ENCODE measurements at regions not wholly inside any gene's neighbourhood (a gene's known extent, or its start where the extent isn't known, plus 50 kb on each side); places are given as distances from the start of the nearest gene placed in this dataset.

GRCh38 chr16:17827313-17827712, 356.6 kb upstream of the XYLT1 start:
- no peaks in the 10 kb centered on the region for H3K9me3 Mint-ChIP-seq
- CTCF ChIA-PET: no interaction called here
- POLR2A ChIA-PET: no interaction called here
- H3K36me3 Mint-ChIP-seq: no peaks in the 10 kb centered on the region
- peaks cover 8% of the 10 kb centered on the region for H3K27me3 Mint-ChIP-seq
- no peak overlapping the region for H3K27ac Mint-ChIP-seq
- no peak overlapping the region for H3K4me3 Mint-ChIP-seq
- DNase-seq: no peak
- intact Hi-C loops (cut with micrococcal nuclease): no loop called here
- H3K4me1 Mint-ChIP-seq (ENCODE audit: low read depth): no peaks in the 10 kb centered on the region

GRCh38 chr16:17817943-17818342, 347.2 kb upstream of the XYLT1 start:
- H3K4me3 Mint-ChIP-seq: no peak overlapping the region
- H3K36me3 Mint-ChIP-seq: peaks cover 2% of the 10 kb centered on the region
- peaks cover 16% of the 10 kb centered on the region for H3K9me3 Mint-ChIP-seq
- H3K27ac Mint-ChIP-seq: no peak overlapping the region
- POLR2A ChIA-PET: no interaction called here
- intact Hi-C loops (cut with micrococcal nuclease): no loop called here
- H3K27me3 Mint-ChIP-seq: peaks cover 11% of the 10 kb centered on the region
- H3K4me1 Mint-ChIP-seq (ENCODE audit: low read depth): no peaks in the 10 kb centered on the region
- CTCF ChIA-PET: no interaction called here
- DNase-seq: no peak

- H3K36me3 Mint-ChIP-seq: peaks cover 2% of the 10 kb centered on the region
- ChIA-PET POLR2A (no interaction called here), CTCF (no interaction called here)
- intact Hi-C loops (cut with micrococcal nuclease): no loop called here
- H3K27me3 Mint-ChIP-seq: peaks cover 8% of the 10 kb centered on the region
- H3K27ac Mint-ChIP-seq: no peak overlapping the region
- peaks cover 16% of the 10 kb centered on the region for H3K9me3 Mint-ChIP-seq
- H3K4me1 Mint-ChIP-seq (ENCODE audit: low read depth): no peaks in the 10 kb centered on the region
- no peak overlapping the region for H3K4me3 Mint-ChIP-seq
- DNase-seq: no peak
These were observed 346.5 kb upstream of the XYLT1 start for GRCh38 chr16:17817260-17817659.

GRCh38 chr16:17812771-17813170, 342.0 kb upstream of the XYLT1 start:
- H3K4me3 Mint-ChIP-seq: no peak overlapping the region
- intact Hi-C loops (cut with micrococcal nuclease): no loop called here
- peaks cover 8% of the 10 kb centered on the region for H3K27me3 Mint-ChIP-seq
- no peak for DNase-seq
- ChIA-PET POLR2A (no interaction called here), CTCF (no interaction called here)
- no peak overlapping the region for H3K27ac Mint-ChIP-seq
- peaks cover 2% of the 10 kb centered on the region for H3K36me3 Mint-ChIP-seq
- H3K4me1 Mint-ChIP-seq (ENCODE audit: low read depth): no peaks in the 10 kb centered on the region
- peaks cover 20% of the 10 kb centered on the region for H3K9me3 Mint-ChIP-seq

GRCh38 chr16:17804857-17805256, 334.1 kb upstream of the XYLT1 start:
- ChIA-PET POLR2A (no interaction called here), CTCF (no interaction called here)
- Mint-ChIP-seq H3K36me3 (no peaks in the 10 kb centered on the region), H3K27me3 (peaks cover 9% of the 10 kb centered on the region), H3K9me3 (no peaks in the 10 kb centered on the region), H3K27ac (no peak overlapping the region), H3K4me1 (ENCODE audit: low read depth) (no peaks in the 10 kb centered on the region), H3K4me3 (no peak overlapping the region)
- intact Hi-C loops (cut with micrococcal nuclease): no loop called here
- DNase-seq: no peak

GRCh38 chr16:17803625-17804410, 333.1 kb upstream of the XYLT1 start:
- no peaks in the 10 kb centered on the region for H3K4me1 Mint-ChIP-seq (ENCODE audit: low read depth)
- ChIA-PET CTCF (no interaction called here), POLR2A (no interaction called here)
- DNase-seq: no peak
- H3K4me3 Mint-ChIP-seq: no peak overlapping the region
- H3K9me3 Mint-ChIP-seq: no peaks in the 10 kb centered on the region
- no peak overlapping the region for H3K27ac Mint-ChIP-seq
- peaks cover 9% of the 10 kb centered on the region for H3K27me3 Mint-ChIP-seq
- no peaks in the 10 kb centered on the region for H3K36me3 Mint-ChIP-seq
- intact Hi-C loops (cut with micrococcal nuclease): no loop called here

- Mint-ChIP-seq H3K9me3 (no peaks in the 10 kb centered on the region), H3K4me1 (ENCODE audit: low read depth) (no peaks in the 10 kb centered on the region), H3K27ac (no peak overlapping the region), H3K27me3 (peaks cover 9% of the 10 kb centered on the region), H3K4me3 (no peak overlapping the region), H3K36me3 (no peaks in the 10 kb centered on the region)
- DNase-seq: no peak
- ChIA-PET CTCF (no interaction called here), POLR2A (no interaction called here)
- intact Hi-C loops (cut with micrococcal nuclease): no loop called here
These were observed 331.8 kb upstream of the XYLT1 start for GRCh38 chr16:17802571-17802970.

GRCh38 chr16:17801068-17801467, 330.3 kb upstream of the XYLT1 start:
- CTCF ChIA-PET: no interaction called here
- no peaks in the 10 kb centered on the region for H3K9me3 Mint-ChIP-seq
- H3K36me3 Mint-ChIP-seq: no peaks in the 10 kb centered on the region
- DNase-seq: no peak
- peaks cover 8% of the 10 kb centered on the region for H3K27me3 Mint-ChIP-seq
- H3K4me3 Mint-ChIP-seq: no peak overlapping the region
- no peak overlapping the region for H3K27ac Mint-ChIP-seq
- POLR2A ChIA-PET: no interaction called here
- H3K4me1 Mint-ChIP-seq (ENCODE audit: low read depth): no peaks in the 10 kb centered on the region
- intact Hi-C loops (cut with micrococcal nuclease): no loop called here

GRCh38 chr16:17798716-17799115, 328.0 kb upstream of the XYLT1 start:
- no peaks in the 10 kb centered on the region for H3K4me1 Mint-ChIP-seq (ENCODE audit: low read depth)
- no peak overlapping the region for H3K4me3 Mint-ChIP-seq
- DNase-seq: no peak
- no peak overlapping the region for H3K27ac Mint-ChIP-seq
- H3K36me3 Mint-ChIP-seq: no peaks in the 10 kb centered on the region
- intact Hi-C loops (cut with micrococcal nuclease): no loop called here
- CTCF ChIA-PET: no interaction called here
- H3K27me3 Mint-ChIP-seq: peaks cover 5% of the 10 kb centered on the region
- H3K9me3 Mint-ChIP-seq: no peaks in the 10 kb centered on the region
- POLR2A ChIA-PET: no interaction called here

- Mint-ChIP-seq H3K4me1 (ENCODE audit: low read depth) (no peaks in the 10 kb centered on the region), H3K27ac (no peak overlapping the region), H3K9me3 (peaks cover 4% of the 10 kb centered on the region), H3K27me3 (no peaks in the 10 kb centered on the region), H3K4me3 (no peak overlapping the region), H3K36me3 (no peaks in the 10 kb centered on the region)
- no peak for DNase-seq
- intact Hi-C loops (cut with micrococcal nuclease): no loop called here
- ChIA-PET POLR2A (interaction anchor here (0.7 kb wide), 1 partner anchor 1443 kb away, joined by 5 read pairs; no protein-coding TSS in a partner anchor), CTCF (no interaction called here)
These were observed 322.6 kb upstream of the XYLT1 start for GRCh38 chr16:17793354-17793753.

- no peak overlapping the region for H3K27ac Mint-ChIP-seq
- DNase-seq: no peak
- no peaks in the 10 kb centered on the region for H3K36me3 Mint-ChIP-seq
- ChIA-PET CTCF (no interaction called here), POLR2A (no interaction called here)
- no peaks in the 10 kb centered on the region for H3K9me3 Mint-ChIP-seq
- intact Hi-C loops (cut with micrococcal nuclease): no loop called here
- H3K27me3 Mint-ChIP-seq: peaks cover 4% of the 10 kb centered on the region
- no peaks in the 10 kb centered on the region for H3K4me1 Mint-ChIP-seq (ENCODE audit: low read depth)
- H3K4me3 Mint-ChIP-seq: no peak overlapping the region
These were observed 313.3 kb upstream of the XYLT1 start for GRCh38 chr16:17784073-17784472.

GRCh38 chr16:17780181-17780580, 309.4 kb upstream of the XYLT1 start:
- CTCF ChIA-PET: no interaction called here
- Mint-ChIP-seq H3K9me3 (peaks cover 9% of the 10 kb centered on the region), H3K36me3 (no peaks in the 10 kb centered on the region), H3K4me3 (no peak overlapping the region), H3K4me1 (ENCODE audit: low read depth) (no peaks in the 10 kb centered on the region), H3K27me3 (peaks cover 16% of the 10 kb centered on the region), H3K27ac (no peak overlapping the region)
- intact Hi-C loops (cut with micrococcal nuclease): no loop called here
- POLR2A ChIA-PET: no interaction called here
- DNase-seq: no peak

- ChIA-PET POLR2A (no interaction called here), CTCF (no interaction called here)
- intact Hi-C loops (cut with micrococcal nuclease): no loop called here
- H3K27ac Mint-ChIP-seq: no peak overlapping the region
- H3K9me3 Mint-ChIP-seq: peaks cover 9% of the 10 kb centered on the region
- H3K27me3 Mint-ChIP-seq: peaks cover 15% of the 10 kb centered on the region
- no peaks in the 10 kb centered on the region for H3K4me1 Mint-ChIP-seq (ENCODE audit: low read depth)
- no peak for DNase-seq
- no peaks in the 10 kb centered on the region for H3K36me3 Mint-ChIP-seq
- no peak overlapping the region for H3K4me3 Mint-ChIP-seq
These were observed 306.7 kb upstream of the XYLT1 start for GRCh38 chr16:17777408-17777863.
